HG03571 (cell line): ENCODE measurements at regions not wholly inside any gene's neighbourhood (a gene's known extent, or its start where the extent isn't known, plus 50 kb on each side); places are given as distances from the start of the nearest gene placed in this dataset.
A peak's percentile ranks its signal among the peaks of the same experiment; 100 is the strongest.
"Not testable (repeated sequence)": the region's sequence is repeated elsewhere in the genome, so short reads cannot be mapped to it uniquely, and the experiment has no call there.

ENCODE experiments used
- ATAC-seq: cut with Tn5 transposase; IDR thresholded peaks from one replicate; pipeline ENCODE4 v1.9.1; 2021; ENCODE audit not compliant: unreplicated experiment

DNA sequence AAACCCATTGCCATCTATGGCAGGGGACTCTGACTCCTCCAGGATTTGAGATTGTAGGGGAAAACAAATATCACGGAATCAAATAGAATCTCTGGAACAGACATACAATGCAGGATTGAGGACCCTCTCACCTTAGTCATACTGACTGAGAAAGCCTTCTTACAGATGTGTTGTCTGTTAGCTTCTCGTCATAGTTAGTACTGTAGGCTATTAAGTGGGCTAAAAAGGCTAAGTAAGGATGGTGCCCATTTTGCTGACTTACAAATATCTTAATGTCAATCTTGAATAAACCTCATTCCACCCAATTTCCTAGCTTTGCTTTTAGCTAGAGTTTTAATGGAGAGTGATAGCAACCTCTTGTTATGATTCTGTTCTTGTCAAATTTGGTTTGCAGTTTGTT lies 352.4 kb downstream of the QKI start:
- ATAC-seq: no peak

DNA sequence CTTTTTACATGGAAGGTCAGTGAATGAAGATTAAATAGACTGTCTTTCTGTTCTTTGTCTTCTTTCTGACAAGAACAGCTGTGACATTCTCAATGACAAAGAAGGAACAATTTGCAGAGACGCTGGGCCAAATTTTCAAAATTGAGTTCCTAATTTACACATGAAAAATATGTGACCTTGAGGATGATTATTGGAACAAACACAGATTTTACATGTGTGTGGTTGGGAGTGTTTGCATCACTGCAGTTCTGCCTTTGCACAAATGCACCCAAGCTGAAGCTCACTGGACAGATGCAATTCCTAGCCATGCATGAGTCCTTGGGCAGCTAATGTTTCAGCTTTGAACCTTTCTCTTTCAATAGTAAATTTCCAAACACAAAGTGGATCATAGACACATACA lies 350.8 kb downstream of the QKI start:
- no peak for ATAC-seq

GRCh38 chr6:163764565-163764964 lies 350.0 kb downstream of the QKI start:
- no peak for ATAC-seq

- ATAC-seq: no peak
Measured at GRCh38 chr6:163761481-163761880, 347.0 kb downstream of the QKI start.

GRCh38 chr6:163760860-163761259 lies 346.3 kb downstream of the QKI start:
- no peak for ATAC-seq

- ATAC-seq: no peak
Measured at GRCh38 chr6:163759542-163759941, 345.0 kb downstream of the QKI start.

DNA sequence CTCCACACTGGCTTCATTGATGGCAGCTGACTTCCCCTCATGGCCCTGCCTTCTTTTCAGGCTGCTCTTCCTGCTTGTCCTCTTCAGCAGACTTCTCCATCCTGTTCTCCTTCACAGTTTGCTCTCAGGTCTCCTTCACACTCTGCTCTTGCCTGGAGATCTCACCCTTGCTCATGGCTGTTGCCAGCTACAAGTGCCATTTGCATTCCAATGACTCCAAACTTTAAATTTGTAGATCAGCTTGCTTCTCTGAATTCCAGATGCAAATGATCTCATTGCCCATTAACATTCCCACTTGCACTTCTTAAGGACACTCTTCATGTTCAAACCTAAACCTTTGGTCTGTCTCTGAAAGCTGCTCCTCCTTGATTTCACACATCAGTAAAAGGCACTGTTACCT lies 343.0 kb downstream of the QKI start:
- ATAC-seq: no peak

GRCh38 chr6:163756079-163756478 lies 341.6 kb downstream of the QKI start:
- peak; percentile 100 for ATAC-seq

DNA sequence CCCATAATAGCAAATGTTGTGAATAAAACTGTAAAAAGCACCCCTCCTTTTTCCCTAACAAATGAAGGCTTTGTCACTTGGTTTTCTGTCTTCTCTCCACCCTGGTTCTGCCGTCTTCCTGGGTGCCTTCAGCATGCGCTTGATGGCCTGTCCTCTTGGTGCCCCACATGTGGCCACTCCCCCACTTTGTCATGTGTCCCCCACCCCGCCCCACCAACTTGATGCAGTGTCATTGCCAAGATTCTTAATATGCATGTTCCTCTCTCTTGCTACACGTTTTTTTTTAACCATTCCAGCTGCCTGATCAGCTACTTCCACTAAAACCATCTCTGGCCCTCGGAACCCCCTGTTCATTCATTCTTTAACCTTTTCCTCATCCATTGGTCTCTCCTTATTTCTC lies 340.3 kb downstream of the QKI start:
- ATAC-seq: no peak

DNA sequence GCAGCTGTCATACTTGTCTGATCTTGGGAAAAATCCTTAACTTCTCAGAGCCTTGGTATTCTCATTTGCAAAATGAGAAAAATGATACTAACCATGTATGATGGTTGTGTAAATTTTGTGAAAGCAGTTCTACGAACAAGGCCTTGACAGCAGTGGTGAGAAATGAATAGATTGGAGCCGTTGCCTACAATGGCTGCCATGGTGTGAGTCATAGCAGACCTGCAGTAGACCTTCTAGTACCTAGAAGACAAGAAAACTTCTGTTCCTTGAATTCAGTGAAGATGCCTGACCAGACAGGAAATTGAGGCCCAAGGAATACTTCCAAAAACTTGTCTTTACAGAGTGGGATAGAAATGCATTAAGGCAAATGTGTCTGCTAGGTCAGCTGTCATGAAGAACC lies 338.9 kb downstream of the QKI start:
- ATAC-seq: no peak

DNA sequence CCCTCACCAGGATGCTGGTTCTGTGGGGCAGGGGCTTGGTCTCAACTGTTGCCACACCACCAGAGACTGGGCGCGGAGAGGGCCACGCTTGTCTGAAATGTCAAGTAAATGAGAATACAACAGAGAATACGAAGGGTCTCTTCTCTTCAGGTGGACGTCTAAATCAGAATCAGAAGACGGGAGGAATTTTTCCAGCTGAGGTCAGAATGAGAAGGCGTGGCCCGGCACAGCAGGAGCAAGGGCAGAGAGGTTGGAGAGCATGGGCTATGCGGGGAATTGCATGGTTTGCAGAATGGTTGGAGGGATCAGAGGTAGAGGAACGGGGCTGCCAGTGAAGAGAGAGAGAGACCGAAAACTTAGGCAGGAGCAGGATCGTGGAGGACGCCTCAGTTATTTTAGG lies 337.9 kb downstream of the QKI start:
- ATAC-seq: no peak

DNA sequence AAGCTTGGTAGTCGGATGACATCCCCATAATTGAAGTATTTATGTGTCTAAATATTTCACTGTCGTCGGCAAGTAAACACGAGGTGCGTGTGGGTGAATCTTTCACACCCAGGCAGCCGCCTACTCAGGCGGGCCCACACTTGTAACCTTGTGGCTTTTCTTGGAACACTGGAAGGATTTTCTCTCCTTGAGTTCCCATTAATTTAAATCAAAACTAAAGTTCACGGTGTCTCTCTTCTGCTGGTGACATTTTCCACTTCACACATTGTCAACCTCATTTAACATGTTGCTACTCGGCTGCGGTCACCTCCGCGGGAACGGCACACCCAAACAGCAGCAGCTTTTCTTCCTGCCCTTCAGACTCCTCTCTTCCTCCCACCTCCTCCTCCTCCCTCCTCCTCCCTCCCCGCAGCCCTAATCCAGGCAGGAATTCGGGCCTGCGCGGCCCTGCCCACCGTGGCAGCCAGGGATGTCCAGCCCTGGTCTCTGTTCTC lies 336.6 kb downstream of the QKI start:
- ATAC-seq: no peak

- no peak for ATAC-seq
Measured at GRCh38 chr6:163750431-163751031, 336.0 kb downstream of the QKI start.

DNA sequence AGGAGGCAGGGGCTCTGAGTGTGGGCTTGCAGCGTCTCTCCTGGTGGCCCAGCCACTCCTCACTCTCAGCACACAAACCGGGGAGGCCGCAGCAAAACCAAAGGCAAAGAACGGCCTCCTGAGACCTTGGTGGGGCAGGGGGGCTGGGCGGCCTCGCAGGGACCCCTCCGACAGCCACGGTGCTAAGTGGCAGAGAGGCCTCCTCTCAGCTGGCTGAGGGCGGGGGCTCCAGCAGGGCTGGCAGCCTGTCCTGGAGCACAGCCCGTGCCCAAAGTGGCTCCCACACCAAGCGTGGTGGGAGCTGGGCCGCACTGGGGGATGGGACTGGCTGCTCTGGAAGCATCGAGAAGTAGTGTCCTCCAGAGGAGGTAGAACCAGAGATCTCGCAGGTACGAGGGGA lies 334.4 kb downstream of the QKI start:
- ATAC-seq: no peak

DNA sequence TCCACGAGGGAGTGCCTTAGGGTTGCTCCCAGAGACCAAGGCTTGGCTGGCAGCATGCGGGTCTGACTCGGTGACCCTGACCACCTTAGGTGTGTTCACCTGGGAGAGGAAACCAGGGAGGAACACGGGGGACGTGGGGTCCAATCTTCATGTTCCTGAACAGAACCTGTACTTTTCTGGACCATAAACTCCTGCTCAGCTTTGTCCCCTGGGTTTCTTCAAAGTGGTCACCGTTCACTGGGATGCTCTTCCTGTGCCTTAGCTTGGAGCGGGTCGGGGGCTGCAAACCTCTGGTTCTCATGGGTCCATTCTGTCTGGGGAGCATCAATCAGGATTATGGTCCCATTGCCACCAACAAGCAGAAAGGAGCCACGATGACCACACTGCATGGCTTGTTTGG lies 333.5 kb downstream of the QKI start:
- no peak for ATAC-seq

DNA sequence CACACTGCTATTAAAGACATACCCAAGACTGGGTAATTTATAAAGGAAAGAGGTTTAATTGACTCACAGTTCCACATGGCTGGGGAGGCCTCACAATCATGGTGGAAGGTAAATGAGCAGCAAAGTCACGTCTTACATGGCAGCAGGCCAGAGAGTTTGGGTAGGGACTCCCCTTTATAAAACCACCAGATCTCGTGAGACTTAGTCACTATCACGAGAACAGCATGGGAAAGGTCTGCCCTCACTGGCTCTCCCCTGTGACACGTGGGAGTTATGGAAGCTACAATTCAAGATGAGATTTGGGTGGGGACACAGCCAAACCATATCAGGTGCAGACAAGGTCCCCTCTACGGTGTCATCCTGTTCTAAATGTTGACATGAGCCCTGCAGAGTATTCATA lies 332.5 kb downstream of the QKI start:
- ATAC-seq: not testable (repeated sequence)

DNA sequence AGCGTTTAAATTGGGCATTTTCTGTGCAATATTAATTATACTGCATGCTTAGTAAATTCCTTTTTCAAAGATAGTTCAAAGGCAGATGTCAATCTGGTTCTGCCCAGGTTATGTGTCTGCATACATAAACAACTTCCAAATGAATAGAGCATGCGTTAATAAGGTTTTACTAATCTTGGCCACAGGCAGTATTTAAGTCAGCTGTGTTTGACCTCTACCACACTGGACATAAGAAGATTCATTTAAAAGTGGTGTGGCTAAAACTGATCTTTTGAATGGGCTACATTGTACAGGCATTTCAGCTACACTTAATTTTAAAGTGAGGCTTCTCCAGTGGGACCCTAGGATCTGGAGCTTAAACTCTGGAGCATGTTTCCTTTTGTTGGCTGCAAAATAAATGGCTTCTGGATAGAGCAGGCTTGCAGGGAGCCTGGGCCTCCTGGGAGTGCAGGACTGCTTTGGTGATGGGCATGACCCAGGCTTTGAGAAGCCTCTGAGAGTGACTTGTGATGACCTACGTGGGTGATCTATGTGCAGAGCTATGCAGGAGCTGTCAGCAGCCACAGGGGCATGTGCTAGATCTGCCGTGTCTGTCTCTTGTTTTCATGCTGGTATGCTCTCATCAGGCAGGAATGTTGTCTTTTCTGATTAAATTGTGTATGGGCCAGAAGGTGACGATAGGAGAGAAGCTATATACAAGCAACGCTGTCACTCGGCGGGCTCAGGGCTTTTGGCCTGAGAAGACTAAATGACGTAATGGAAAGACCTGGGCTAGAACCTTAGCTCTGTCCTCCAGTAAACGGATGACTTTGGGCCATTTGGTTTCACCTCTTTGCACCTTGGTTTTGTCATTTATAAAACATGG lies 331.2 kb downstream of the QKI start:
- ATAC-seq: no peak

GRCh38 chr6:163744256-163744925 lies 329.9 kb downstream of the QKI start:
- ATAC-seq: no peak

DNA sequence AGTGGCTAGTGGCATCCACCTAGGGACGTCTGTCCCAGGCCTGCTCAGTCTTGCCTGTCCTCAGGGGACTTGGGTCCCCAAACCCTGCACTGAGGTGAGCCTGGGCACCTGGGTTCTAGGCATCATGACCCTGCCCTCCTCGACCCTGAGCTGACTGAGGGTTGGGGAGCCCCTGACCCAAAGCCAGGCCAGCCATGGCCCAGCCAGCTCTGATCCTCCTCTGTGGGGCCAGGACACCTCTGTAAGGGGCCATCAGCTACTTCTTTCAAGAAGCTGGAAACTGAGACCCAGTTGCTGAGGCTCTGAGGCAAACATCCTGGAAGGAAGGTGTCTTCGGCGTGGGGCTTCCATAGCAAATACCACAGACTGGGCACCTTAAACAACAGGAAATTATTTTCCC lies 329.3 kb downstream of the QKI start:
- ATAC-seq: no peak

GRCh38 chr6:163741743-163742363 lies 327.3 kb downstream of the QKI start:
- no peak for ATAC-seq

GRCh38 chr6:163741342-163741741 lies 326.8 kb downstream of the QKI start:
- ATAC-seq: no peak

DNA sequence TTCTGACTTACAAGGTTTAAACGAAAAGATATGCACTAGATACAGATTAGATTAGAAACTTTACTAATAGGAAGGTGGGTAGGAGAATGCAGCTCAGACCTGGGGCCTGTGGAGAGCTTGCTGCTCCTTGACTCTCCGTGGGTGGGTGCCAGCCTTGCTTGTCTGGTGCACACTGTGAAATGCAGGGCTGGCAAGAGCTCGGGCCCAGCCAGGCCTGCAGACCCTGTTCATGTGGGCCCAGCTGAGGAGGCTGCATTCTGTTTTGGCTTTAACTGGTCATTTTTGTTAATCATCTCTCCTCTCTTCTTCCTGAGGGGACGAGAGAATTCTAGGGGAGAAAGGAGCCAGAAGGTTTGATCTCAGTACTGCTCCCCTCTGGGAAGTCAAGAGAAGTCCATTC lies 325.4 kb downstream of the QKI start:
- no peak for ATAC-seq
